HG03520 (cell line): ENCODE measurements at regions not wholly inside any gene's neighbourhood (a gene's known extent, or its start where the extent isn't known, plus 50 kb on each side); places are given as distances from the start of the nearest gene placed in this dataset.
"Not testable (repeated sequence)": the region's sequence is repeated elsewhere in the genome, so short reads cannot be mapped to it uniquely, and the experiment has no call there.

Experiments used
- ATAC-seq: cut with Tn5 transposase; IDR thresholded peaks from one replicate; pipeline ENCODE4 v1.9.1; 2021; ENCODE audit warnings: mild to moderate bottlenecking, moderate library complexity; ENCODE audit not compliant: unreplicated experiment

DNA sequence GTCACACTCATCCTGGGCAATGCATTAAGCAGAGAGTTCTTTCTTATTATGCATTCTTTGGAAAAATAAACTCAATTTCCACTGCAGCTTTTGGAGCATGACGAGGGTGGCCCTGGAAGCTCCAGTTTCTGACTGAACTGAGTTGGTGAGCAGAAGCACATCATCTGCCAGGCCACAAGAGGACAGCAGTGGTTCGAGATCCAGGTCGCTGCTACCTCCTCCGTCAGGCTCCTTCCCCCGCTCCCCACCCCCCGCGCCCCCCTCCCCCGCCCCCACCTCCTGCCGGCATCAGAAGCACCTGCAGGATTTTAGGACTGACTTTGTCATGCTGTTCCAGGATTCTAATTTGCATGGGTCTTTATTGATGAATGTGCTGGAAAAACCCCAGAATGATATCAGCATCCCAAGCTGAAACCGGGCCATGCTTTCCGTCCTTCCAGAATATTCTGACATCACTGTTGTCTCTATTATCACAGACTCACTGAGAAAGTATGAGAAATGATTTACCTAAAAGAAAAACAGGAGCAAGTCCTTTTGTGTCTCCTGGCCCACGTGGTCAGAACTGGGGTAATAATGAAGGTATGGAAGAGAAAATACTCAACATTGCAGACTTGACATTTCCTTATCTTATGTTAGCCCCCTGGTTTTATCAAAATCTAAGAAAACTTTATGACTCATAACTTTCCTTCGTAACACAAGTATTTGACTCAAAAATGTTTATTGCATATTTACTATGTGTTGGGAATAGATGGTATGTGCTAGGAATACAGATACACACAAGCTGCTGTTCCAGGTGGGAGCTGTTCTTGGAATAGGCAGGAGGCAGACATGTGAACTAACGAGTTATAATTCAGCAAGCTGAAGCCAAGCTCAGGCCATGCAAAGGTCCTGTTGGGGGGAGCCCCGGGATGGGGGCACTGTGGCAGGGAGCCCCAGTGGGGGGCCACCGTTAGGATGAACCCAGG is 220.2 kb upstream of the EXOC2 start:
- ATAC-seq: no peak

DNA sequence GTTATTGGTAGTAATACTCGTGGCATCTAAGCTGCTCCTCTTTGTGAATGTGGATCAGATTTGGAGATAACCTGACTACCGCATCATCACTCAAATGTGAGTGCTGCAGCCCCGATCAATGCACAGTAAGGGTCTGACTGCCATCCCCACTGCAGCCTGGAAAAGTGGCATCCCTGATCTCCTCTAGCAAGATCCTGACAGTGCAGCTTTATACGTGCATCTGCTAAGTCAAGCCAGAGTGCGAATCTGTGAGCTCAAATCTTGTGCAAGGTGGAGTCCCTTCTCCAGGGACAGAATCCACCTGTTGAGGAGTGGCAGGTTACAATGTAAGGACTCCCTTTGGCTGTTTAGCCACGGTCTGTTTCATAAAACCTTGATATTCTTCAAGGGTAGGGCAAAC is 215.0 kb upstream of the EXOC2 start:
- ATAC-seq: no peak

GRCh38 chr6:906920-907319 is 214.0 kb upstream of the EXOC2 start:
- ATAC-seq: no peak

DNA sequence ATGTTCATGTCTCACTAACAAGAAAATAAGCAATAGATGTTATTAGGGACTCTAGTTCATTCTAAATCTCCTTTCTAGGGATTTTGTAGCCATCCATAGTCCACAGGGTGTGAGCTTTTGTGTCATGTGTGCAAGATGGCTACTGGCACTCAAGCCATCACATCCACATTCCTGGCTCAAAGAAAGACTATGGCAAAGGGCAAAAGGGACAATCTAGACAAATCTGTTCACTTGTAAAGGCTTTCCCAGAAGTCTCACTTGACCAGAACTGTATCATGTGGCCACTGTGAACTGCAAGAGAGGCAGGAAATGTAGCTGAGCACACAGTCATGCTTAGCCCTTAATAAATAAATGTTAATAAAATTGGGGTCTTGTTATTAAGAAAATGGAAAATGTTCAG is 212.6 kb upstream of the EXOC2 start:
- no peak for ATAC-seq

- no peak for ATAC-seq
Measured at GRCh38 chr6:904994-905393, 212.1 kb upstream of the EXOC2 start.

GRCh38 chr6:903761-904160 is 210.8 kb upstream of the EXOC2 start:
- ATAC-seq: no peak

DNA sequence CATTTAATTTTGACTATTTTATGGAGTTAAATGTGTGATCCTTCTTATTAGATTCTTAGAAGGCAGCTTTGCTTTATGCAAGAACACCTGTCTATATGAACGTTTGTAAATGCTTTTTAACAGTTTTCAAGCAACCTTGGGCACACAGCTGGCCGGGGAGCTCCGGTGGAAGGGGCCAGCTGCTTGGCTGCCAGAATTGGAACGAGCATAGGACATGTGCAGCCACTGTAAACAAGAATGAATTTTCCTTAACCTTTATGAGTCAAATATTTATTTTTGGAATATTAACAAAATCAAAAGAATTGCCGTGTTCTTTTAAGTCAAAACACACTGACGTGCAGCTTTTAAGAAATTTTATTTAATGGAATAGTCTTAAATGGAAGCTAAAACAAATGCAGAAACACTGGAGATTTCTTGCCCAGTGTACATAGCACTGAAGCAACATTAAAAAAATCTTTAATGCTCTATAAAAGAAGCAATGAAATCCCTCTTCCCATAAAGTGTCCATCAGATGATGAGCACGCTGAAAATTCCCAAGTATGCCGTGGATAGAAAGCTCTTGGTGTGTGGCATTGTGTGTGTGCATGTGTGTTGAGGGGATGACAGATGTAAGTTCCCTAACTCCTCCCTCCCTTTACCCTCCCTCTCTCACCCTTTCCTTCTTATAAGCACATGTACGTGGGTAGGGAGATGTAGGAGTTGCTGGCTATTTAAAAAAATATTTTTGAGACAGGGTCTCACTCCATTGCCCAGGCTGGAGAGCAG is 208.9 kb upstream of the EXOC2 start:
- no peak for ATAC-seq

DNA sequence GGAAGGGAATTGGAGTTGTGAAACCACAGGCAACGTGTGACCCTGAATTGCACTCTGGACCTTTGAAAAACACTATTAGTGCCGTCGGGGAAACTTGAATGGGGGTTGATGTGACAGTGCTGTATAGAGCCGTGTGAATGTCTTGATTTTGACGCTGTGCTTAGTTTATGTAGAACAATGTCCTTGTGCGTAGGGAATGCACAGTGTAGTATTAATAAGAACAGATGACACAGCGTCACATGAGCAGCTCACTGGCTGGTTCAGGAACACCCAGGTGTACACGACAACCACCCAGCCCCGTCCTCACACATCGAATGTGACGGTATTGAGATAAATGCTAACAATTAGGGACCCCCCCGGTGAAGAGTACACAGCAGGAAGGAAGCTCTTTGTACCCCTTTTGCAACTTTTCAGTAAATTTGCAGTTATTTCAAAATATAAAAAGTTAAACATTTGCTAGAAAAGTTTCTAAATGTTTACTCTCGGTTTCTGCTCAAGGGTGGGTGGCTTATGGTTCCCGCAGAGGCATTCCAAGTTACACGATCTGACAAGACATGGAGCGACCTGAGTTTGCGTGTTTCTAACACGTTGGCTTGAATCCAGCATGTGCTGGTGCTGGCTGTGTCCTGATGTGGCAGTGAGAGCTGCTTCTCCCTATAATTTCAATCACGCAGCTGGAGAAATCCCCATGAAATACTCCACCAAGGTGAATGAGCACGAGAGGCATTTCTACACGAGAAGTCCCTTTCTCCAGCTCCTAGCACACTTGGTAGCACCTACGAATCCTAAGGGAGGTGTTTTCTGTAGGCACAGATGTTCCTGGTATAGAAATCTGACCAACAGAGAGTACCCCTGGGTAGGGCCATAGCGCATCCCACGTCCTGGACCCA is 208.0 kb upstream of the EXOC2 start:
- no peak for ATAC-seq

GRCh38 chr6:897528-898207 is 204.7 kb upstream of the EXOC2 start:
- ATAC-seq: no peak

DNA sequence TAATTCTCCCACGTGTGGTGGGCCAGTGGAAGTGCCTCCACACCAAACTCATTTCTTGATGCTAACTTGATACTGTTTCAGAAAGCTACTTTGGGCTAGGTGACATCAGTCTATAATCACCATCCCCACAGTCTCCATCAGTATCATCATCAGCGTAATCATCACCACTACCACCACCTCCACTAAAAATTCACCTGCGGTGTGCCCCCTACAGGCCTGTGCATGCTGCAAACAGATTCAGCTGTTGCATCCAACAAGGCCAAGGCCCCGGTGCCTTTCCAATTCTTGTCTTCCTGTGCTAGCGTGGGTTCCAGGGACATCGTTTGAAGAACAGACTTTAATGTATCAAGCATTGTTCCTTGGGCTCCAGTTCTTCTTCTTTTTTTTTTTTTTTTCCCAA is 201.3 kb upstream of the EXOC2 start:
- no peak for ATAC-seq

- no peak for ATAC-seq
Measured at GRCh38 chr6:890995-891394, 198.1 kb upstream of the EXOC2 start.

DNA sequence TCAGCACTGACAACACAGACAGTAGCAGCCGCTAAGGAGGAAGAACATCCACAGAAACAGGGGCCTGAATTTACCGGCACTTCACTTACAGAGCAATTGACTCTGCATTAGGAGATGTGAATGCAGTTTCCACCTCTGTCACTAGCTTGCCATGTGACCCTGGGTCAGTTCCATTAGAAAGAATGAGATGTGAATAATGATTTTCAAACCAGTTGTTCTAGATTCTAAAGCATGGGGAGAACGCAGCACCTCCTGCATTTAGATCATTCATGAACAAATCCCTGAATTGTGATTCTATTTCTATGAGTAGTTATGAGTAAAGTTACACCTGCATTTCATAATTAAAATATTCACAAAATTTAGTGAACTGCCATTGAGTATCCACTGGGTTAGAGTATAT is 197.3 kb upstream of the EXOC2 start:
- no peak for ATAC-seq

- no peak for ATAC-seq
Measured at GRCh38 chr6:887583-888235, 194.8 kb upstream of the EXOC2 start.

DNA sequence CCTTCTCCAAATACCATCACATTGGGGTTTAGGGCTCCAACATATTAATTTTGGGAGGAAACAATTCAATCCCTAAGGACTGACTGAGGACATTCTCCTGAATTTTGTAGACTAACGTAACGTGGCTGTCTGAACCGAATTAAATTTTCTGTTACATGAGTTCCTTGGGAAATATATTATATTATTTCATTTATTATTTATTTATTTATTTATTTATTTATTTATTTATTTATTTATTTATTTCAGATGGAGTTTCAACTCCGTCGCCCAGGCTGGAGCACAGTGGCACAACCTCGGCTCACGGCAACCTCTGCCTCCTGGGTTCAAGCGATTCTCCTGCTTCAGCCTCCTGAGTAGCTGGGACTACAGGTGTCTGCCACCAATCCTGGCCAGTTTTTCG is 193.2 kb upstream of the EXOC2 start:
- ATAC-seq: not testable (repeated sequence)

DNA sequence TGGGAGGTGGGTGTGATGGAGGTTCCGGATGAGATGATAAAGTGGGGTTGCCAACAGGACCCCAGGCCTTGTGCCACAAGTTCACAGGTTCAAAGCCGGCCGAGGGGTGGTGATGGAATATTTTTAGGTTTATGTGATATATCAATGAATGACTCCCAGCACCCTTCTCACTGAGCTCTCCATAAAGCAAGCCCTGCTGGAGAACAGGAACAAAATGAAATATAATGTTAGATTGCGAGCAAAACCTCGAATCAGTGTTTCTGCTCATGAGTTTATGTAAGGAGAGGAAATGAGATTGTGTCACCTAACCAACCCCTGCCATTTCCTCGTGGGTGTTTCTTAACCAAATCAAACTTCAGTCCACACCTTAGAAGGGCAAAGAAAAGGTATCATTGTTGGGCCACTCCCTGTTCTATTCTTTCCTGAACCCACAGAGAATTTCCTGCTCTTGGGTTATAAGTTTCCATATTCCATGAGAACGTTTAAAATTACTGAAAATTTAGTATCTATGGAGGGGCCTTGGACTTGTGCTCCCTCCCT is 192.2 kb upstream of the EXOC2 start:
- no peak for ATAC-seq

GRCh38 chr6:884570-884969 is 191.6 kb upstream of the EXOC2 start:
- no peak for ATAC-seq

DNA sequence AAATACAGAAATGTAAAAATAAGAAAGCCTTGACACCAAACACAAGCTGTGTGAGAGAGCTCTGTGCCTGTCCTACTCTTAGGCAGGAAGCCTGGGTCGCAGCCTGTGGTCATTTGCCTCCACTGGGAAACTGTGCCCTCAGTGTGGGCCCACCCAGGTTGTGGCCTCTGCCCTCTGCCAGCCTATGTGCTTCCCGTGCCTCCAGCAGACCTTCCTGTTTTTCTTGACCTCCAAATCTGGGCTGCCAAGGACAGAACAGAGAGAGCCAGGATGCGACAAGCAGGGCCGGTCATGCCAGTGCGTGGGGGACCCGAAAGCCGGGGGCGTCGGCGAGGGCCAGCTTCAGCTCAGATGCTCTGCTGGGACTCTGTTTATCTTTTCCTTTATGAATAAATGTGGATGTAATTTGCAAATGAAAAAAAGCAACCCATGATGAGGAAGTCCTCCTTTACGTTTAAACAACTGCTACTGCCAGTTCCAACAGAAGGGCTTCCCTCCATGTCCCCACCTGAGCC is 189.2 kb upstream of the EXOC2 start:
- no peak for ATAC-seq

GRCh38 chr6:878179-878578 is 185.2 kb upstream of the EXOC2 start:
- ATAC-seq: no peak

- ATAC-seq: no peak
Measured at GRCh38 chr6:875012-875411, 182.1 kb upstream of the EXOC2 start.
